Heart right ventricle (tissue), 16 donors: ENCODE measurements at regions not wholly inside any gene's neighbourhood (a gene's known extent, or its start where the extent isn't known, plus 50 kb on each side); places are given as distances from the start of the nearest gene placed in this dataset.

ENCODE experiments used
- ATAC-seq, 8 donors: fragments of 200-7000 bp; cut with Tn5 transposase; one replicate each; pipeline ENCODE4 v1.9.1; 2020; ENCODE audit warnings: mild to moderate bottlenecking in 8 of 8, moderate library complexity in 8 of 8, moderate number of reproducible peaks in 1 of 8
- DNase-seq, 2 donors: peaks; one replicate each; pipeline ENCODE4 v3.0.0-alpha.2; 2020
- H3K27ac ChIP-seq, 10 donors: fragments of 200-600 bp; sonication (generic) in 2 of 10; one replicate each; pipeline versions ENCODE4 v1.5.0 to v1.8.0; 2020 to 2022; ENCODE audit warnings: mild to moderate bottlenecking in 3 of 10
- H3K27me3 ChIP-seq, 7 donors: fragments of 200-600 bp; one replicate each; pipeline ENCODE4 v1.8.0; 2021 to 2022; ENCODE audit warnings: mild to moderate bottlenecking in 2 of 7
- H3K36me3 ChIP-seq, 9 donors: fragments of 200-600 bp; sonication (generic) in 1 of 9; one replicate each; pipeline versions ENCODE4 v1.5.0 to v1.8.0; 2020 to 2022; ENCODE audit warnings: mild to moderate bottlenecking in 2 of 9
- H3K4me1 ChIP-seq, 9 donors: fragments of 200-600 bp; sonication (generic) in 1 of 9; one replicate each; pipeline versions ENCODE4 v1.5.0 to v1.8.0; 2020 to 2022; ENCODE audit warnings: mild to moderate bottlenecking in 4 of 9
- H3K4me3 ChIP-seq, 10 donors: fragments of 200-600 bp; sonication (generic) in 2 of 10; one replicate each; pipeline versions ENCODE4 v1.5.0 to v1.8.0; 2020 to 2022; ENCODE audit warnings: mild to moderate bottlenecking in 7 of 10, moderate library complexity in 2 of 10
- H3K9me3 ChIP-seq, 11 donors: fragments of 200-600 bp in 10 of 11; sonication (generic) in 2 of 11; one replicate each; pipeline versions ENCODE4 v1.5.0 to v1.8.0; 2013 to 2022; ENCODE audit warnings: mild to moderate bottlenecking in 2 of 11, control low read depth in 1 of 11, moderate library complexity in 1 of 11
- CTCF ChIP-seq, 9 donors: fragments of 200-600 bp; sonication (generic) in 2 of 9; IDR thresholded peaks; one replicate each; pipeline versions ENCODE4 v1.5.0 to v1.8.0; 2021 to 2022; ENCODE audit warnings: antibody characterized with exemption in 9 of 9, mild to moderate bottlenecking in 5 of 9, moderate library complexity in 1 of 9
- WGBS, 2 donors: extraction: QIAGEN DNeasy Blood & Tissue Kit; methylation state at CpG; one replicate each; pipeline ENCODE4 v1.1.7; 2013; ENCODE audit warnings: inconsistent platforms in 1 of 2; 5-methylcytosine and 5-hydroxymethylcytosine counted together
- intact Hi-C, 10 donors: fragments of 100-400 bp; cut with DNase I; formaldehyde crosslinking; loops; one replicate each; pipeline versions ENCODE4 v1.11.1 to v1.14.2; 2022
- donor health status: Arrhythmogenic right ventricular cardiomyopathy.
- donor health status: ischemic (EF 13 %, LVEDD 7.1; RV severe dilation, severe dysfunction).
- donor health status: healthy with polysubstance abuse.
- donor health status: DM: no; HTN: yes; CAD: no.
- donor health status: DM: no; HTN: no; CAD: no.
- donor health status: ischemic (EF 25% LVEDD 6.9; RV normal size, moderate dysfunction).
- donor health status: ischemic (EF 25% LVEDD 5.7; RV mildly dilated, moderate dysfunction).
- donor health status: healthy.
- donor health status: DM: yes; HTN: yes; CAD: no.
- donor health status: Ischemic cardiomyopathy.
- donor health status: ischemic (EF 35%, LVEDD 5.7; RV mildly dilated, moderate dysfunction).
- donor health status: nonischemic (EF 11% LVEDD 7.7; RV severe dilation, severe dysfunction).
- donor health status: DM: yes; HTN: yes; CAD: no.
- donor health status: PGD.
- donor health status: ischemic (EF 29% LVEDD 5.4; RV normal size, mild dysfunction).
- donor health status: nonischemic (EF 23%, LVEDD 6.1; RV moderate dilation, normal function).

GRCh38 chr2:15734674-15735483, 143.2 kb downstream of the DDX1 start:
- peak in 7 of 8 donors; percentile 14 to 81 (median 58) for ATAC-seq
- peak overlapping the region in 8 of 10 donors; percentile 2 to 65 (median 56) for H3K27ac ChIP-seq
- intact Hi-C loops = loop anchor here in 3 of 10 donors (5.0 to 10.0 kb wide), 3 partner anchors 88 to 180 kb away; no protein-coding TSS in a partner anchor

DNA sequence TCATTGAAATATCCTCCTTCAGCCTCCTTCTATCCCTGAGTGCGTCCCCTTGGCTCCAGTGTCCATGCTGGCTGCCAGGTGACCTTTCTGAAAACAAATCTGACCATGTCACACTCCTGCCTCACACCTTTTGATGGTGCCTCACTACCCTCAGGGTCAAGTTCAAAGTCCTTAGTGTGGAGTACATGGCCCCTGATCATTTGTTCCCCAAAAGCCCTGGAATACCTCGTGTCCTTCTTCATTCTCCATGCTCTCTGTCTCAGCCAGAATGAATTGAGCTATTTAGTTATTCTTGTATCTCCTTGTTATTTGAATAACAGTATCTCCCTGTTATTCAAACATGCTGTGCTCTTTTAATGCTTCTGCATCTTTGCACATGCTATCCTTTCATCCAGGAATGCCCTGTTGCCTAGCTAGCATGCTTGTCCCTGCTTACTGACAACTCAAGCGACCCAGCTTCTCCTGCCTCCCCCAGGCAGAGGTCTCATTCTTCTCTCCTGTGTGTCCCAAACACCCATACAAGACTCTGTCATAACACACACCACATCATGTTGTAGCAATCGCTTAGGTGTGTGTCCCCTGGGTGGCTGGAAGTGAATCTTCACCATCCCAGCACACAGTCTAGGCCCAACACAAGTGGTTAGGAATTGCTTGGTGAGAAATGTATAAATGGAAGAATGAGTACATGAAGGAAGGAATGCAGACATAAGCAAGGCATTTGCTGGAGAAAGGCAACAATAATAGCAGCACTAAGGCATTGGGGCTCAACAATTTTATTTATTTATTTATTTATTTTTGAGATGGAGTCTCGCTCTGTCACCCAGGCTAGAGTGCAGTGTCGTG, 144.0 kb downstream of the DDX1 start:
- DNase-seq = no peak
- WGBS, 2 donors = 86 to 88% methylated on average over 6 of the region's 6 CpGs
- no peak for ATAC-seq
- Histone ChIP-seq H3K36me3 (no peaks in the 10 kb centered on the region), H3K27me3 (no peaks in the 10 kb centered on the region), H3K9me3 (peaks cover 0 to under 1% (median 0%) of the 10 kb centered on the region in 11 donors), H3K4me3 (no peak overlapping the region), H3K27ac (peak overlapping the region in 5 of 10 donors; percentile 36 to 65 (median 57)), H3K4me1 (peaks cover 19 to 52% (median 40%) of the 10 kb centered on the region in 9 donors)
- intact Hi-C loops = loop anchor here in 2 of 10 donors (10.0 kb wide), 2 partner anchors 91 to 179 kb away; no protein-coding TSS in a partner anchor
- TF ChIP-seq CTCF (IDR thresholded peaks at IDR 0.05) = no peak

More at GRCh38 chr2:15734674-15735483, 143.2 kb downstream of the DDX1 start:
- Histone ChIP-seq H3K9me3 (no peaks in the 10 kb centered on the region), H3K4me3 (no peak overlapping the region), H3K27me3 (no peaks in the 10 kb centered on the region), H3K4me1 (peaks cover 26 to 60% (median 48%) of the 10 kb centered on the region in 9 donors), H3K36me3 (no peaks in the 10 kb centered on the region)
- no peak for DNase-seq
- no peak for TF ChIP-seq CTCF (IDR thresholded peaks at IDR 0.05)
- 41 to 45% methylated on average over 5 of the region's 5 CpGs for WGBS, 2 donors

DNA sequence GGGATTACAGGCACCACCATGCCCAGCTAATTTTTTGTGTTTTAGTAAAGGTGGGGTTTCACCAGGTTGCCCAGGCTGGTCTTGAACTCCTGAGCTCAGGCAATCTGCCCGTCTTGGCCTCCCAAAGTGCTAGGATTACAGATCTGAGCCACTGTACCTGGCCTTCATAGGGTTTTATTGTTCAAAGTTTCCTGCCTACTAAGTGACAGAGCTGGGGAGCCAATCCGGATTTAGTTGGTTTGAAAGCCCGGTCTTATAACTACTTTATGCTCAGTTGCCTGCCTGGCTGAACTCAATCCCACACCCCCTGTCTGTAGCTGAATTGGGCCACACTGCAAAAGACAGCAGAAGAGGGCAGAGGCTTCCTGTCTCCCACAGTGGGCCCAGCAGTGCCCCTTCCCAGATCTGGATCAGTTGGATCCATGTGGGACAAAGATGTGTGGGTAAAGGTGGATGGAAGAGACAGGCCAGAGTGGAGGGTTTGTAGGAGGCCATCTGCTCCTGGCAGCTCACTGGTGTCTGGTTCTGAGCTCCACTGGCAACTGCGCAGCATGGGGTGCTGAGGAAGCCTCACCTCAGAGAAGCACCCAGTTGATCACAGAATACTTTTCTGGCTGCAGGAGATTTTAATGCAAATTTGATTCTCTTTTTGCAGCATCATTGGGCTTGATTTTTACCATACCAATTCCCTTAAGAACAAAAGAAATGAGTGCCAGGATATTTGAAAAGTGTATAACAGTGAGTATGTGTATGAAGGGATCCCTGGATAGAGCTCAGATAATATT, 144.9 kb downstream of the DDX1 start:
- H3K9me3 ChIP-seq = peaks cover 0 to 9% (median 0%) of the 10 kb centered on the region in 11 donors
- H3K27ac ChIP-seq = no peak overlapping the region
- 85 to 90% methylated on average over 4 of the region's 4 CpGs for WGBS, 2 donors
- H3K4me3 ChIP-seq = no peak overlapping the region
- ATAC-seq (no peak), DNase-seq (no peak)
- H3K27me3 ChIP-seq = no peaks in the 10 kb centered on the region
- H3K36me3 ChIP-seq = no peaks in the 10 kb centered on the region
- no peak for TF ChIP-seq CTCF (IDR thresholded peaks at IDR 0.05)
- intact Hi-C loops = loop anchor here in 2 of 10 donors (10.0 kb wide), 2 partner anchors 92 to 178 kb away; no protein-coding TSS in a partner anchor
- H3K4me1 ChIP-seq = peaks cover 11 to 43% (median 35%) of the 10 kb centered on the region in 9 donors
